ENCODE measurements at regions not wholly inside any gene's neighbourhood (a gene's known extent, or its start where the extent isn't known, plus 50 kb on each side); places are given as distances from the start of the nearest gene placed in this dataset.

DNA sequence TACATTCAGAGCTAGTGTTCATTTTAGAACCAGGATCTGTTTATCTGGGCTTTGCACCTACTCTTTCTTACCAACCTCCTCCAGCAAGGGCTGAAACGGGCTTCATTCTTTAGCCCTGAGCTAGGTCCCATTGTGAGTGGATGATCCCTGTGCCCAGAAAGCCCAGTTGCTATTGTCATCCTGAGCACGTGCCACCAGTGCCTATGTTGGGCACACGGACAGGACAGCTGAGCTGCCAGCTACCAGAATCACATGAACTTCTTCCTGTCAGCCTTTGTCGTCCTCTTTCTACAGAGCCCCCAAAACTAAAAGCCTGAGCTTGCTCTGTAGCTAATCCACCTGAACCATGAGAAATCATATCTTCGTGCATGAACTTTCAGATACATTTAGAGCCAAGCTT lies 74.4 kb upstream of the NTM start:
- Histone ChIP-seq H3K4me1 (ENCODE audit: control insufficient read depth in 1 of 2, low read depth in 2 of 2) (no peaks in the 10 kb centered on the region), H3K27me3 (replicated peaks; ENCODE audit: insufficient read depth) (no peaks in the 10 kb centered on the region), H3K27ac (no peak overlapping the region), H3K9me3 (no peaks in the 10 kb centered on the region), H3K4me3 (no peak overlapping the region), H3K36me3 (no peaks in the 10 kb centered on the region)
- TF ChIP-seq, protein P1, sequence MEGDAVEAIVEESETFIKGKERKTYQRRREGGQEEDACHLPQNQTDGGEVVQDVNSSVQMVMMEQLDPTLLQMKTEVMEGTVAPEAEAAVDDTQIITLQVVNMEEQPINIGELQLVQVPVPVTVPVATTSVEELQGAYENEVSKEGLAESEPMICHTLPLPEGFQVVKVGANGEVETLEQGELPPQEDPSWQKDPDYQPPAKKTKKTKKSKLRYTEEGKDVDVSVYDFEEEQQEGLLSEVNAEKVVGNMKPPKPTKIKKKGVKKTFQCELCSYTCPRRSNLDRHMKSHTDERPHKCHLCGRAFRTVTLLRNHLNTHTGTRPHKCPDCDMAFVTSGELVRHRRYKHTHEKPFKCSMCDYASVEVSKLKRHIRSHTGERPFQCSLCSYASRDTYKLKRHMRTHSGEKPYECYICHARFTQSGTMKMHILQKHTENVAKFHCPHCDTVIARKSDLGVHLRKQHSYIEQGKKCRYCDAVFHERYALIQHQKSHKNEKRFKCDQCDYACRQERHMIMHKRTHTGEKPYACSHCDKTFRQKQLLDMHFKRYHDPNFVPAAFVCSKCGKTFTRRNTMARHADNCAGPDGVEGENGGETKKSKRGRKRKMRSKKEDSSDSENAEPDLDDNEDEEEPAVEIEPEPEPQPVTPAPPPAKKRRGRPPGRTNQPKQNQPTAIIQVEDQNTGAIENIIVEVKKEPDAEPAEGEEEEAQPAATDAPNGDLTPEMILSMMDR (IDR thresholded peaks at IDR 0.05), result no peak
- DNase-seq (ENCODE audit: low spot score) (no peak), ATAC-seq (ENCODE audit: insufficient number of reproducible peaks, low FRiP score, low read depth) (no peak)

DNA sequence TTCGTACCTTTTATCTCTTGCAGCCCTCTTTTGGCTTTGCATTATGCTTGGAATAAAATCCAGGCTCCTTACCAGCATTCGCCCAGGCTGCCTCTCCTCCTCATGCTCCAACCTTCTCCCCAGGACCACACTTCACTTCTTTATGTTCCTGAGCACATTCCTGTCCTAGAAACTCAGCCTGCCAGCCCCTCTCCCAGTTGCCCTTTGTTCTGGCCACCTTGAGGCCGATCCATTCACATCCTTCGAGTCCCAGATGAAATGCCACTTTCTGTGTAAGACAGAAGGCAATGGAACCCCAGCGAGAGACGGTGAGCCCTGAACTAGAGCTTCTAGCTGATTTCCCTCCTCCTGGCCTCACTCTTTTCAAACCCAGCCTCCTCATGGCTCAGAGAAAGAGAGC lies 73.0 kb upstream of the NTM start:
- ATAC-seq (ENCODE audit: insufficient number of reproducible peaks, low FRiP score, low read depth), result no peak
- H3K4me1 ChIP-seq (ENCODE audit: control insufficient read depth in 1 of 2, low read depth in 2 of 2), result no peaks in the 10 kb centered on the region
- no peaks in the 10 kb centered on the region for H3K36me3 ChIP-seq
- no peaks in the 10 kb centered on the region for H3K27me3 ChIP-seq (replicated peaks; ENCODE audit: insufficient read depth)
- TF ChIP-seq, protein P1 (IDR thresholded peaks at IDR 0.05), result no peak
- H3K9me3 ChIP-seq, result no peaks in the 10 kb centered on the region
- no peak overlapping the region for H3K27ac ChIP-seq
- no peak for DNase-seq (ENCODE audit: low spot score)
- no peak overlapping the region for H3K4me3 ChIP-seq

GRCh38 chr11:131299598-131300438 lies 70.6 kb upstream of the NTM start:
- Histone ChIP-seq H3K27ac (no peak overlapping the region), H3K36me3 (no peaks in the 10 kb centered on the region), H3K4me3 (no peak overlapping the region), H3K4me1 (ENCODE audit: control insufficient read depth in 1 of 2, low read depth in 2 of 2) (no peaks in the 10 kb centered on the region), H3K27me3 (replicated peaks; ENCODE audit: insufficient read depth) (no peaks in the 10 kb centered on the region), H3K9me3 (no peaks in the 10 kb centered on the region)
- DNase-seq (ENCODE audit: low spot score), result no peak
- TF ChIP-seq, protein P1 (IDR thresholded peaks at IDR 0.05), result no peak
- ATAC-seq (ENCODE audit: insufficient number of reproducible peaks, low FRiP score, low read depth), result no peak

DNA sequence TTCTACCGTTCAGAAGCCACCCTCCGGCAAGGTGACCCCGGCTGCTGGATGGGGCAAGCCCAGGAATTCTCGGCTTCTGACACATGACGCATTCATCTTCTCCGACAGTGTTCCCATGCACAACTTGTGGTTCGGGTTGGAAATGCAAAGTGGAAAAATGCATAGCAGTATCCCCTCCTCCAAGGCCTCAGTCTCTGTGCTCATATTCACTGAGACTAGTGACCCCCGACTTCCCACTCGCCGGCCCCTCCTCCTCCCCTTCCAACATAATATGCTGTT lies 70.0 kb upstream of the NTM start:
- DNase-seq (ENCODE audit: low spot score) (no peak), ATAC-seq (ENCODE audit: insufficient number of reproducible peaks, low FRiP score, low read depth) (no peak)
- Histone ChIP-seq H3K36me3 (no peaks in the 10 kb centered on the region), H3K27me3 (replicated peaks; ENCODE audit: insufficient read depth) (no peaks in the 10 kb centered on the region), H3K4me1 (ENCODE audit: control insufficient read depth in 1 of 2, low read depth in 2 of 2) (no peaks in the 10 kb centered on the region), H3K27ac (no peak overlapping the region), H3K4me3 (no peak overlapping the region), H3K9me3 (no peaks in the 10 kb centered on the region)
- TF ChIP-seq, protein P1 (IDR thresholded peaks at IDR 0.05), result no peak

DNA sequence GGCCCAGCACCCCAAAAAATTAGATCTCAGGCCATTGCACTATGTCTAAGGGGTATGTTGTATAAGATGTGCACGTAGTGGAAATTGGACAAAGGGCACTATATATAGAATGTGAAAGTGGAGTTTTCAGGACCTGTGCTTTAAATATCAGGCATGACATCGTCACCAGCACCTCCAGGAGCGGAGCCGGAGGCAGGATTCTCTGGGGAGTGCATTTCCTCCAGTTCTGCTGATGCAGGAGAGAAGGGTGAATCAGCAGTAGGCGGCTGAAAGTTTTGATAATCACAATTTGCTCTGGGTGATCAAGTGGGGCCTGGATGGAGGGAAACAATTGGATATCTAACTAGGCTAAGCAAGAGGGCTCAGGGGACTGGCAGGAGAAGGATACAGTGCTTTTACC lies 69.1 kb upstream of the NTM start:
- Histone ChIP-seq H3K4me3 (no peak overlapping the region), H3K9me3 (no peaks in the 10 kb centered on the region), H3K27me3 (replicated peaks; ENCODE audit: insufficient read depth) (no peaks in the 10 kb centered on the region), H3K36me3 (no peaks in the 10 kb centered on the region), H3K27ac (no peak overlapping the region), H3K4me1 (ENCODE audit: control insufficient read depth in 1 of 2, low read depth in 2 of 2) (no peaks in the 10 kb centered on the region)
- DNase-seq (ENCODE audit: low spot score) (no peak), ATAC-seq (ENCODE audit: insufficient number of reproducible peaks, low FRiP score, low read depth) (no peak)
- TF ChIP-seq, protein P1 (IDR thresholded peaks at IDR 0.05), result no peak
